Stomach (tissue), 8 donors: ENCODE measurements at regions not wholly inside any gene's neighbourhood (a gene's known extent, or its start where the extent isn't known, plus 50 kb on each side); places are given as distances from the start of the nearest gene placed in this dataset.
"Not testable (repeated sequence)": the region's sequence is repeated elsewhere in the genome, so short reads cannot be mapped to it uniquely, and the experiment has no call there.

Source experiments
- DNase-seq, 2 donors: peaks; one replicate each; pipeline versions ENCODE4 v3.0.0 to v3.0.0-alpha.2; 2013 to 2019
- H3K27ac ChIP-seq, 5 donors: fragments of 200-600 bp in 4 of 5; sonication (generic) in 4 of 5; one replicate each; pipeline ENCODE4 v1.5.1; 2013 to 2019; ENCODE audit warnings: mild to moderate bottlenecking in 1 of 5, moderate library complexity in 1 of 5
- H3K27me3 ChIP-seq, 3 donors: fragments of 200-600 bp; sonication (generic); one replicate each; pipeline ENCODE4 v1.5.1; 2017 to 2019; ENCODE audit warnings: mixed run types in 1 of 3
- H3K36me3 ChIP-seq, 4 donors: fragments of 200-600 bp; sonication (generic); 1 replicate in 3 of 4; 2 replicates in 1 of 4; pipeline ENCODE4 v1.5.1; 2016 to 2019
- H3K4me1 ChIP-seq, 4 donors: fragments of 200-600 bp; sonication (generic); one replicate each; pipeline ENCODE4 v1.5.1; 2016 to 2019
- H3K4me3 ChIP-seq, 4 donors: fragments of 200-600 bp; sonication (generic) in 3 of 4; one replicate each; pipeline ENCODE4 v1.5.1; 2016 to 2019; ENCODE audit warnings: mild to moderate bottlenecking in 1 of 4
- H3K9me3 ChIP-seq, 4 donors: fragments of 200-600 bp; sonication (generic); one replicate each; pipeline ENCODE4 v1.5.1; 2016 to 2019
- EP300 ChIP-seq: sonication (generic); formaldehyde crosslinking; IDR thresholded peaks from one replicate; pipeline ENCODE4 v1.6.1; 2017; ENCODE audit warnings: antibody characterized with exemption
- POLR2A ChIP-seq, 4 donors: fragments of 450-650 bp; IDR thresholded peaks; one replicate each; pipeline ENCODE4 v1.6.1; 2016; ENCODE audit warnings: antibody characterized with exemption in 4 of 4, control low read depth in 2 of 4, mild to moderate bottlenecking in 1 of 4, moderate library complexity in 1 of 4
- POLR2AphosphoS5 ChIP-seq, 3 donors: sonication (generic); formaldehyde crosslinking; IDR thresholded peaks; one replicate each; pipeline ENCODE4 v1.6.1; 2016; ENCODE audit warnings: antibody characterized with exemption in 3 of 3
- WGBS, 5 donors: extraction: QIAGEN DNeasy Blood & Tissue Kit in 3 of 5; methylation state at CpG; one replicate each; pipeline versions ENCODE4 v1.1.5 to v1.1.7; 2013 to 2018; 5-methylcytosine and 5-hydroxymethylcytosine counted together
- intact Hi-C: fragments of 100-400 bp; cut with DNase I; formaldehyde crosslinking; loops from one replicate; pipeline ENCODE4 v1.15.1; 2023; ENCODE audit warnings: low total_unique reads
- TF ChIP-seq, protein P1 (sequence below), 7 experiments: fragments of 450-650 bp in 4 of 7; fragments of 200-600 bp in 3 of 7; sonication (generic) in 3 of 7; IDR thresholded peaks; one replicate each; pipeline ENCODE4 v1.5.1; 2016 to 2019; ENCODE audit warnings: antibody characterized with exemption in 7 of 7, control low read depth in 2 of 7, mild to moderate bottlenecking in 1 of 7
- donor health status: healthy with polysubstance abuse.
- donor health status: Bipolar disorder and iron deficiency.
- donor health status: healthy.

- peaks cover 0 to 8% (median 5%) of the 10 kb centered on the region in 4 donors for H3K4me1 ChIP-seq
- DNase-seq: no peak
- H3K27ac ChIP-seq: no peak overlapping the region
- TF ChIP-seq EP300: no peak
- TF ChIP-seq POLR2A (IDR thresholded peaks at IDR 0.05): no peak
- intact Hi-C loops: no loop called here
- H3K4me3 ChIP-seq: no peak overlapping the region
- no peaks in the 10 kb centered on the region for H3K36me3 ChIP-seq
- peaks cover 0 to 11% (median 5%) of the 10 kb centered on the region in 4 donors for H3K9me3 ChIP-seq
- peaks cover 0 to 5% (median 0%) of the 10 kb centered on the region in 3 donors for H3K27me3 ChIP-seq
Observed at GRCh38 chr7:149682038-149682437, 91.3 kb downstream of the ZNF467 start.

- 39 to 56% (median 50%) methylated on average over 1 of the region's 1 CpG for WGBS, 5 donors
- Histone ChIP-seq H3K36me3 (no peaks in the 10 kb centered on the region), H3K4me3 (no peak overlapping the region), H3K27me3 (peaks cover 0 to 6% (median 0%) of the 10 kb centered on the region in 3 donors), H3K27ac (no peak overlapping the region), H3K9me3 (peaks cover 0 to 11% (median 5%) of the 10 kb centered on the region in 4 donors), H3K4me1 (peaks cover 0 to 8% (median 3%) of the 10 kb centered on the region in 4 donors)
- DNase-seq: no peak
- intact Hi-C loops: no loop called here
- TF ChIP-seq, protein P1, sequence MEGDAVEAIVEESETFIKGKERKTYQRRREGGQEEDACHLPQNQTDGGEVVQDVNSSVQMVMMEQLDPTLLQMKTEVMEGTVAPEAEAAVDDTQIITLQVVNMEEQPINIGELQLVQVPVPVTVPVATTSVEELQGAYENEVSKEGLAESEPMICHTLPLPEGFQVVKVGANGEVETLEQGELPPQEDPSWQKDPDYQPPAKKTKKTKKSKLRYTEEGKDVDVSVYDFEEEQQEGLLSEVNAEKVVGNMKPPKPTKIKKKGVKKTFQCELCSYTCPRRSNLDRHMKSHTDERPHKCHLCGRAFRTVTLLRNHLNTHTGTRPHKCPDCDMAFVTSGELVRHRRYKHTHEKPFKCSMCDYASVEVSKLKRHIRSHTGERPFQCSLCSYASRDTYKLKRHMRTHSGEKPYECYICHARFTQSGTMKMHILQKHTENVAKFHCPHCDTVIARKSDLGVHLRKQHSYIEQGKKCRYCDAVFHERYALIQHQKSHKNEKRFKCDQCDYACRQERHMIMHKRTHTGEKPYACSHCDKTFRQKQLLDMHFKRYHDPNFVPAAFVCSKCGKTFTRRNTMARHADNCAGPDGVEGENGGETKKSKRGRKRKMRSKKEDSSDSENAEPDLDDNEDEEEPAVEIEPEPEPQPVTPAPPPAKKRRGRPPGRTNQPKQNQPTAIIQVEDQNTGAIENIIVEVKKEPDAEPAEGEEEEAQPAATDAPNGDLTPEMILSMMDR (IDR thresholded peaks at IDR 0.05): no peak
- TF ChIP-seq POLR2A (IDR thresholded peaks at IDR 0.05) (no peak), POLR2AphosphoS5 (IDR thresholded peaks at IDR 0.05) (no peak), EP300 (no peak)
Observed at GRCh38 chr7:149681274-149681673, 92.1 kb downstream of the ZNF467 start.

DNA sequence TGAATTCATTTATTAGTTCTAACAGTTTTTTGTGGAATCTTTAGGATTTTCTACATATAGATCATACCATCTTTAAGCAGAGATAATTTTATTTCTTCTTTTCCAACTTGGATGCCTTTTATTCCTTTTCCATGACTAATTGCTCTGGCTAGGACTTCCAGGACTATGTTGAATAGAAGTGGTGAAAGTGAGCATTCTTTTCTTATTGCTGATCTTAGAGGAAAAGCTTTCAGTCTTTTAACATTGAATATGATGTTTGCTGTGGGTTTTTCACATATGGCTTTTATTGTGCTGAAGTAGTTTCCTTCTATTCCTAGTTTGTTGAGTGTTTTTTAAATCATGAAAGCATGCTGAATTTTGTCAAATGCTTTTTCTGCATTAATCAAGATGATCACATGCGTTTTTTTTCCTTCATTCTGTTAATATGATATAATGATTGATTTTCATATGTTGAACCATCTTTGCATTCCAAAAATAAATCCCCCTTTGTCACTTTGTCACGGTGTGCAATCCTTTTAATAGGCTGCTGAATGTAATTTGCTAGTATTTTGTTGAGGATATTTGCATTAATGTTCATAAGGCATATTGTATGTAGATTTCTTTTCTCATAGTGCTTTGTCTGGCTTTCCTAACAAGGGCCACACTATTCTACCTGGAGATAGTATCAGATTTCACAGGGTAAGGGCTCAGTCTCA lies 92.9 kb downstream of the ZNF467 start:
- 44 to 72% (median 60%) methylated on average over 2 of the region's 2 CpGs for WGBS, 5 donors
- peaks cover 0 to 4% (median under 1%) of the 10 kb centered on the region in 4 donors for H3K4me1 ChIP-seq
- H3K27ac ChIP-seq: no peak overlapping the region
- H3K4me3 ChIP-seq: no peak overlapping the region
- intact Hi-C loops: no loop called here
- no peak for TF ChIP-seq EP300
- TF ChIP-seq POLR2AphosphoS5 (IDR thresholded peaks at IDR 0.05): no peak
- TF ChIP-seq, protein P1 (IDR thresholded peaks at IDR 0.05): no peak
- TF ChIP-seq POLR2A (IDR thresholded peaks at IDR 0.05): no peak
- H3K27me3 ChIP-seq: peaks cover 0 to 6% (median 0%) of the 10 kb centered on the region in 3 donors
- DNase-seq: no peak
- H3K9me3 ChIP-seq: peaks cover 0 to 11% (median 5%) of the 10 kb centered on the region in 4 donors
- H3K36me3 ChIP-seq: no peaks in the 10 kb centered on the region

- H3K4me1 ChIP-seq: peaks cover 0 to 17% (median 2%) of the 10 kb centered on the region in 4 donors
- H3K27me3 ChIP-seq, intact Hi-C loops, H3K4me3 ChIP-seq, DNase-seq, H3K27ac ChIP-seq, H3K36me3 ChIP-seq, H3K9me3 ChIP-seq: not testable (repeated sequence)
- WGBS, 5 donors: 68 to 78% (median 74%) methylated on average over 10 of the region's 10 CpGs
Observed at GRCh38 chr7:149674728-149675385, 98.5 kb downstream of the ZNF467 start.

- no peak overlapping the region for H3K27ac ChIP-seq
- DNase-seq: no peak
- no peaks in the 10 kb centered on the region for H3K36me3 ChIP-seq
- intact Hi-C loops: no loop called here
- TF ChIP-seq POLR2AphosphoS5 (IDR thresholded peaks at IDR 0.05) (no peak), POLR2A (IDR thresholded peaks at IDR 0.05) (no peak), EP300 (no peak)
- TF ChIP-seq, protein P1 (IDR thresholded peaks at IDR 0.05): no peak
- WGBS, 5 donors: 44 to 69% (median 45%) methylated on average over 5 of the region's 5 CpGs
- H3K4me1 ChIP-seq: peaks cover 0 to 18% (median 3%) of the 10 kb centered on the region in 4 donors
- H3K4me3 ChIP-seq: no peak overlapping the region
- peaks cover 0 to 6% (median 0%) of the 10 kb centered on the region in 3 donors for H3K27me3 ChIP-seq
- no peaks in the 10 kb centered on the region for H3K9me3 ChIP-seq
Observed at GRCh38 chr7:149673006-149673405, 100.4 kb downstream of the ZNF467 start.
